Activated B cell treated with CpG ODN at 0.5 μM for 24 hours (primary cell): ENCODE measurements at regions not wholly inside any gene's neighbourhood (a gene's known extent, or its start where the extent isn't known, plus 50 kb on each side); places are given as distances from the start of the nearest gene placed in this dataset.

Experiments used
- ATAC-seq: fragments of 200-7000 bp; cut with Tn5 transposase; one replicate; pipeline ENCODE4 v1.10.0; 2021; ENCODE audit warnings: low read depth, mild to moderate bottlenecking, moderate library complexity
- CTCF ChIA-PET: fragments of 350-600 bp; sonication (Branson Sonifier 250); formaldehyde crosslinking; loops from one replicate; lab custom pipeline; 2021; ENCODE audit warnings: antibody characterized with exemption; lab: Charles Lee
- POLR2A ChIA-PET: fragments of 350-600 bp; sonication (Branson Sonifier 250); formaldehyde crosslinking; loops from one replicate; lab custom pipeline; 2021; ENCODE audit warnings: antibody characterized with exemption; lab: Charles Lee
- DNase-seq: peaks from one replicate; pipeline ENCODE4 v3.0.0; 2022
- H3K27ac Mint-ChIP-seq: one replicate; pipeline ENCODE4 v1.8.0; 2020; ENCODE audit warnings: mixed read lengths
- H3K27me3 Mint-ChIP-seq: one replicate; pipeline ENCODE4 v1.8.0; 2021; ENCODE audit warnings: mixed read lengths
- H3K36me3 Mint-ChIP-seq: one replicate; pipeline ENCODE4 v1.8.0; 2021; ENCODE audit warnings: low read depth, mixed read lengths
- H3K4me1 Mint-ChIP-seq: one replicate; pipeline ENCODE4 v1.8.0; 2021; ENCODE audit warnings: mixed read lengths
- H3K4me3 Mint-ChIP-seq: one replicate; pipeline ENCODE4 v1.8.0; 2020; ENCODE audit warnings: mild to moderate bottlenecking, mixed read lengths
- H3K9me3 Mint-ChIP-seq: one replicate; pipeline ENCODE4 v1.8.0; 2020; ENCODE audit warnings: mixed read lengths
- intact Hi-C: fragments of 100-400 bp; cut with micrococcal nuclease; formaldehyde crosslinking; loops from one replicate; pipeline ENCODE4 v1.15.1; 2024
- TF ChIP-seq, protein P1 (sequence below): fragments of 200-600 bp; IDR thresholded peaks from one replicate; pipeline ENCODE4 v1.8.0; 2022; ENCODE audit warnings: antibody characterized with exemption, mild to moderate bottlenecking

DNA sequence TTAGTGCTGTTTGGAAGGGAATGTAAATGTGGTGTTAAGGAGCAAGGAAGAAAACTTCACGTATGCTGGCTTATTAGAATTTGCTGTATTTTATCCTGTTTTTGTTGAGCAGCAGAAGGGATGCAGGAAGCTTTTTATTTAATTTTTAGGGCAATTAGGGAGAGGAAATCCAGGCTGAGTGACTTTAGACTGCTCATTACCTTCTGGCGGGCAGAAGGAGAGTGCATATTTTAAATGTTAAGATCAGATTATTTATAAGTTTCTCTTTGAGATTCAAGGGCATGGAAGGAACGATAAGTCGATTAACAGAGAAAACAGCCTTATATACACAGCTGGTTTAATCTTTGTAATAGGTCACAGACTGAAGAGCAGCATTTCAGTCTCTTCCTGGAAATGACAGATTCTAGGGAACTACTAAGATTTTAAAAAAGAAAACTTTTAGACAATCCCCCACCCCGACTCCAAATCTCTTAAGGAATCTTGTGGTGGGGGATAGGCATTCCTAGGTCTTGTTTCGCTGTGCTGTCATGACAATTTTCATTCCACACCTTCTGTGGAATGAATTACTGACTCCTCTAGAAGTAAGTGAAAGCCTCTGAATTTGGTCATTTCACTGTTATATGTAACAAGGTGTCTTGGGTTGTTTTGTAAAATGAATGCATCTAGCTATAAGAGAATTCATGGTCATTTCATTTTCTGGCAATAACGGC is 402.5 kb downstream of the RAPGEF2 start:
- TF ChIP-seq, protein P1, sequence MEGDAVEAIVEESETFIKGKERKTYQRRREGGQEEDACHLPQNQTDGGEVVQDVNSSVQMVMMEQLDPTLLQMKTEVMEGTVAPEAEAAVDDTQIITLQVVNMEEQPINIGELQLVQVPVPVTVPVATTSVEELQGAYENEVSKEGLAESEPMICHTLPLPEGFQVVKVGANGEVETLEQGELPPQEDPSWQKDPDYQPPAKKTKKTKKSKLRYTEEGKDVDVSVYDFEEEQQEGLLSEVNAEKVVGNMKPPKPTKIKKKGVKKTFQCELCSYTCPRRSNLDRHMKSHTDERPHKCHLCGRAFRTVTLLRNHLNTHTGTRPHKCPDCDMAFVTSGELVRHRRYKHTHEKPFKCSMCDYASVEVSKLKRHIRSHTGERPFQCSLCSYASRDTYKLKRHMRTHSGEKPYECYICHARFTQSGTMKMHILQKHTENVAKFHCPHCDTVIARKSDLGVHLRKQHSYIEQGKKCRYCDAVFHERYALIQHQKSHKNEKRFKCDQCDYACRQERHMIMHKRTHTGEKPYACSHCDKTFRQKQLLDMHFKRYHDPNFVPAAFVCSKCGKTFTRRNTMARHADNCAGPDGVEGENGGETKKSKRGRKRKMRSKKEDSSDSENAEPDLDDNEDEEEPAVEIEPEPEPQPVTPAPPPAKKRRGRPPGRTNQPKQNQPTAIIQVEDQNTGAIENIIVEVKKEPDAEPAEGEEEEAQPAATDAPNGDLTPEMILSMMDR = no peak
- no peak overlapping the region for H3K4me3 Mint-ChIP-seq
- DNase-seq (no peak), ATAC-seq (no peak)
- intact Hi-C loops = no loop called here
- H3K36me3 Mint-ChIP-seq = no peaks in the 10 kb centered on the region
- ChIA-PET POLR2A (no interaction called here), CTCF (no interaction called here)
- peaks cover 4% of the 10 kb centered on the region for H3K27me3 Mint-ChIP-seq
- H3K4me1 Mint-ChIP-seq = no peaks in the 10 kb centered on the region
- H3K9me3 Mint-ChIP-seq = no peaks in the 10 kb centered on the region
- no peak overlapping the region for H3K27ac Mint-ChIP-seq

DNA sequence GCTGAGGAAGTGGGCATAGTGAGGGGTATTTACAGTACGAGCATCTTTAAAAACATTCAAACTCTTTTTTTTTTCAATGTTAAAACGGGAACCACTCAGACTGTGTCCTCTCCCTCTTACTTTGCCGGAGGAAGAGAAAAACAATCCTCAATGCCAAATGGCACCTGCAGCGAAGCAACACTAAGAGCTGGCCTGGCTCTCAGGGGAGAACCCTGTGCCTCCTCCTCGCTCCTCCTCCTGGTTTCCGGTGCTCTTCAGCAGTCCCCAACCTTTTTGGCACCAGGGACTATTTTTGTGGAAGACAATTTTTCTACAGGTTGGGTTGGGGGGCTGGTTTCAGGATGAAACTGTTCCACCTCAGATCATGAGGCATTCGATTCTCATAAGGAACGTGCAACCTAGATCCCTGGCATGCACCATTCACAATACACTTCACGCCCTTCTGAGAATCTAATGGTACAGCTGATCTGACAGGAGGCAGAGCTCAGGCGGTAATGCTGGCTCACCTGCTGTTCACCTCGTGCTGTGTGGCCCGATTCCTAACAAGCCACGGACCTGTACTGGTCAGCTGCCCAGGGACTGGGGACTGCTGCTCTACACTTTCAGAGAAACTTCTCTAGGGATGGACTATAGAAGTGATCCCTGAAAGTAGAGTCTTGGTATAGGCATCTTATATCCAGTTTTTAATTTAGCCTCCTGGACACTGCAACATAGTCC is 404.1 kb downstream of the RAPGEF2 start:
- Mint-ChIP-seq H3K27ac (no peak overlapping the region), H3K27me3 (peaks cover 4% of the 10 kb centered on the region), H3K36me3 (no peaks in the 10 kb centered on the region), H3K4me1 (no peaks in the 10 kb centered on the region), H3K4me3 (no peak overlapping the region), H3K9me3 (no peaks in the 10 kb centered on the region)
- no peak for DNase-seq
- ChIA-PET CTCF (no interaction called here), POLR2A (no interaction called here)
- ATAC-seq = no peak
- intact Hi-C loops = no loop called here
- TF ChIP-seq, protein P1 = no peak

DNA sequence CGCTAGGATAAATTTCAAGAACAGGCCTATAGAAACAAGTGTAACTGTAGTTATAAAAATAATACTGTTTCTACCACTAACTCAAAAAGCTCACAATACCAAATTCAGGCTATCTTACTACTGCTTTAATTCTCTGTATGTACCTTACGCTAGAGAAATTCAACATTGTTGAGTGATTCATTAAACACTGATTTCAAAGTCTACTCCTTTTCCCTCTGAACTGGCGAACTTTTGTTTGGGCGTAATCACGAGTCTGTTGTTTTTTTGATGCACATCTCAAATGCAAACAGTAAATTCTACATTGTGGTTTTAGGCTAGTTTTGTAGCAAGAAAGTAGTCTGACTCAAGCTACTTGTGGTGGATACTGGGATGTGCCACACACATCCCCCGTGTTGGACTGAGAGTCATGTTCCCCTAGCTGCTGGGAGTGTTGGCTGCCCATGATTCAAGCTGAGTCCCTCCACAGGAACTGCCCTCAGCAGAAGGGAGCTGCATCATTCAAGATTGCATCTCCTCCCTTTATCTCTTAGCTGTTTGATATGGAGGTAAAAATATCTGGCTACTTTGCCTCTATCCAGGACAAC is 406.1 kb downstream of the RAPGEF2 start:
- POLR2A ChIA-PET = no interaction called here
- Mint-ChIP-seq H3K27ac (no peak overlapping the region), H3K4me3 (no peak overlapping the region), H3K36me3 (no peaks in the 10 kb centered on the region), H3K27me3 (no peaks in the 10 kb centered on the region), H3K9me3 (no peaks in the 10 kb centered on the region), H3K4me1 (no peaks in the 10 kb centered on the region)
- TF ChIP-seq, protein P1 = no peak
- CTCF ChIA-PET = interaction anchor here (0.9 kb wide), 1 partner anchor 19 kb away, joined by 3 read pairs; no protein-coding TSS in a partner anchor
- ATAC-seq = no peak
- intact Hi-C loops = no loop called here
- DNase-seq = no peak

DNA sequence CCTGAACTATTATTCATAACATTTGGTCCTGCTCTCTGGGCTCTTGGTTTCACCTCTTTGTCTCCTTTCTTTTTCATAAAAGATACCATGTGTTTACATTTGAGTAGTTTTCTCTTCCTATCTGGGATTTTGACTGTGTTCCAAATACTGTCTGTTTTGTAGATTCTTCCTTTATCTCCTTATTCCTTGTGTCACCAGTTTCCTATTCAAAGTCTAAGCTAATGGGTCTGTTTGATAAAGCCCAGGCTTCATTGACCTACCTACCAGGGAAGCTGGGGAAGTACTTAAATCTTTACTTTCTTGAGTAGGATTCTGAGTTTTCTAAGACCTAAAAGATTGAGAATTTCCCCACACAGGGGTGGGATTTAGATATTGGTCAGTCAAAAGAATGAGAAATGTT is 409.5 kb downstream of the RAPGEF2 start:
- Mint-ChIP-seq H3K9me3 (no peaks in the 10 kb centered on the region), H3K27ac (no peak overlapping the region), H3K4me1 (no peaks in the 10 kb centered on the region), H3K27me3 (no peaks in the 10 kb centered on the region), H3K36me3 (no peaks in the 10 kb centered on the region), H3K4me3 (no peak overlapping the region)
- ChIA-PET POLR2A (no interaction called here), CTCF (no interaction called here)
- TF ChIP-seq, protein P1 = no peak
- intact Hi-C loops = no loop called here
- ATAC-seq (no peak), DNase-seq (no peak)

DNA sequence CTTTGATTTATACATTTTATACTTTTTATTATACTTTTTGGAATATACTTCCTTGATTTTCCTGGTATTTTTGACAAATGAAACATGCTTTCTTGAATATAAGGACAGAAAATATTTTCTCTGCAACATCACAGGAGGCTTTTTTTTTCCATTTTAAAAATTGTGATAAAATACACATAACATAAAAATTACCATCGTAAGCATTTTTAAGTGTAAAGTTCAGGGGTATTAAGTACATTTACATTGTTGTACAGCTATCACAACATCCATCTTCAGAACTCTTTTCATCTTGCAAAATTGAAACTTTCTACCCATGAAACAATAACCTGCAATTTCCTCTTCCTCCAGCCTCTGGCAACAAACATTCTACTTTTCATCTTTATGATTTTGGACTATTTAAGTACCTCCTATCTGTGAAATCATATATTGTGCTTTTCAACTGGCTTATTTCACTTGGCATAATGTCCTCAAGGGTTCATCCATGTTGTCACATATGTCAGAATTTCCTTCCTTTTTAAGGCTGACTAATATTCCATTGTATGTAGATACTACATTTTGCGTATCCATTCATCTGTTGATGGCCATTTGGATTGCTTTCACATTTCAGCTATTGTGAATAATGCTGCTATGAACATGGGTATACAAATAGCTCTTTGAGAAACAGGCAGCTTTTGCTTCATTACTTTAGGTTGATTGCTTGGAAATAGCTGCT is 412.6 kb downstream of the RAPGEF2 start:
- no peaks in the 10 kb centered on the region for H3K36me3 Mint-ChIP-seq
- no peaks in the 10 kb centered on the region for H3K27me3 Mint-ChIP-seq
- H3K9me3 Mint-ChIP-seq = no peaks in the 10 kb centered on the region
- CTCF ChIA-PET = no interaction called here
- POLR2A ChIA-PET = no interaction called here
- H3K27ac Mint-ChIP-seq = no peak overlapping the region
- no peaks in the 10 kb centered on the region for H3K4me1 Mint-ChIP-seq
- intact Hi-C loops = no loop called here
- H3K4me3 Mint-ChIP-seq = no peak overlapping the region
- ATAC-seq = no peak
- DNase-seq = no peak
- TF ChIP-seq, protein P1 = no peak
